CD4-positive, alpha-beta T cell (primary cell): ENCODE measurements at regions not wholly inside any gene's neighbourhood (a gene's known extent, or its start where the extent isn't known, plus 50 kb on each side); places are given as distances from the start of the nearest gene placed in this dataset.

Experiments used
- ATAC-seq: fragments of 200-7000 bp; cut with Tn5 transposase; one replicate; pipeline ENCODE4 v1.10.0; 2022; ENCODE audit warnings: mild to moderate bottlenecking; ENCODE audit not compliant: poor library complexity
- CTCF ChIA-PET: fragments of 350-600 bp; sonication (Branson Sonifier 250); formaldehyde crosslinking; loops from one replicate; lab custom pipeline; 2021; ENCODE audit warnings: antibody characterized with exemption, inconsistent platforms; lab: Charles Lee
- POLR2A ChIA-PET: fragments of 350-600 bp; sonication (Branson Sonifier 250); formaldehyde crosslinking; loops from one replicate; lab custom pipeline; 2021; ENCODE audit warnings: antibody characterized with exemption, inconsistent platforms; lab: Charles Lee
- DNase-seq, 14 experiments: peaks; one replicate each; pipeline ENCODE4 v3.0.0-alpha.2; 2013 to 2020; ENCODE audit warnings: mixed read lengths in 2 of 14
- H3K27ac ChIP-seq, 2 donors: one replicate each; pipeline versions ENCODE4 v1.5.1 to v1.7.0; 2013; ENCODE audit warnings: low read length in 2 of 2, low read depth in 1 of 2, mild to moderate bottlenecking in 1 of 2
- H3K27me3 ChIP-seq, 2 experiments: 1 replicate in 1 of 2; 2 replicates in 1 of 2; pipeline versions ENCODE4 v1.6.1 to v1.7.0; 2013; ENCODE audit warnings: low read length in 2 of 2, control low read depth in 1 of 2, mild to moderate bottlenecking in 1 of 2, moderate library complexity in 1 of 2; ENCODE audit not compliant: insufficient read depth in 2 of 2, control insufficient read depth in 1 of 2
- H3K36me3 ChIP-seq: one replicate; pipeline ENCODE4 v1.6.1; 2013; ENCODE audit warnings: low read length, control low read depth; ENCODE audit not compliant: insufficient read depth
- H3K4me1 ChIP-seq: one replicate; pipeline ENCODE4 v1.6.1; 2013; ENCODE audit warnings: low read length, control low read depth; ENCODE audit not compliant: insufficient read depth
- H3K4me3 ChIP-seq: one replicate; pipeline ENCODE4 v1.5.1; 2013; ENCODE audit warnings: mild to moderate bottlenecking, low read length, moderate library complexity
- H3K9me3 ChIP-seq, 2 experiments: 1 replicate in 1 of 2; 2 replicates in 1 of 2; pipeline versions ENCODE4 v1.6.1 to v1.7.0; 2013; ENCODE audit warnings: low read length in 2 of 2, mild to moderate bottlenecking in 2 of 2, control low read depth in 1 of 2, moderate library complexity in 1 of 2; ENCODE audit not compliant: control insufficient read depth in 1 of 2, insufficient read depth in 1 of 2
- H3K27ac Mint-ChIP-seq: one replicate; pipeline ENCODE4 v1.8.0; 2020; ENCODE audit warnings: mixed read lengths
- H3K27me3 Mint-ChIP-seq: one replicate; pipeline ENCODE4 v1.8.0; 2021; ENCODE audit warnings: mixed read lengths
- H3K36me3 Mint-ChIP-seq: one replicate; pipeline ENCODE4 v1.8.0; 2021; ENCODE audit warnings: low read depth, mixed read lengths
- H3K4me1 Mint-ChIP-seq: one replicate; pipeline ENCODE4 v1.8.0; 2021; ENCODE audit warnings: low read depth, mixed read lengths
- H3K4me3 Mint-ChIP-seq: one replicate; pipeline ENCODE4 v1.8.0; 2020; ENCODE audit warnings: mild to moderate bottlenecking, mixed read lengths
- H3K9me3 Mint-ChIP-seq: one replicate; pipeline ENCODE4 v1.8.0; 2020; ENCODE audit warnings: mixed read lengths
- intact Hi-C, 2 experiments: fragments of 100-400 bp; cut with DNase I in 1 of 2; cut with micrococcal nuclease in 1 of 2; formaldehyde crosslinking; loops; one replicate each; pipeline versions ENCODE4 v1.15.1 to v1.9.0; 2023 to 2025; cut with DNase I, micrococcal nuclease
- TF ChIP-seq, protein P1 (sequence below): fragments of 200-600 bp; IDR thresholded peaks from one replicate; pipeline ENCODE4 v1.8.0; 2022; ENCODE audit warnings: antibody characterized with exemption, mild to moderate bottlenecking

GRCh38 chr11:116478669-116479668, 293.8 kb downstream of the BUD13 start:
- ChIA-PET CTCF (no interaction called here), POLR2A (no interaction called here)
- no peak for DNase-seq
- no peak overlapping the region for H3K27ac ChIP-seq
- intact Hi-C loops, result no loop called here
- H3K9me3 Mint-ChIP-seq, result no peaks in the 10 kb centered on the region
- ATAC-seq, result no peak
- no peaks in the 10 kb centered on the region for H3K27me3 Mint-ChIP-seq
- no peaks in the 10 kb centered on the region for H3K9me3 ChIP-seq
- no peak overlapping the region for H3K4me3 Mint-ChIP-seq
- peaks cover 0 to 10% of the 10 kb centered on the region in 2 experiments for H3K27me3 ChIP-seq
- no peaks in the 10 kb centered on the region for H3K4me1 ChIP-seq
- no peaks in the 10 kb centered on the region for H3K36me3 ChIP-seq
- no peaks in the 10 kb centered on the region for H3K36me3 Mint-ChIP-seq
- H3K4me3 ChIP-seq, result no peak overlapping the region
- TF ChIP-seq, protein P1, sequence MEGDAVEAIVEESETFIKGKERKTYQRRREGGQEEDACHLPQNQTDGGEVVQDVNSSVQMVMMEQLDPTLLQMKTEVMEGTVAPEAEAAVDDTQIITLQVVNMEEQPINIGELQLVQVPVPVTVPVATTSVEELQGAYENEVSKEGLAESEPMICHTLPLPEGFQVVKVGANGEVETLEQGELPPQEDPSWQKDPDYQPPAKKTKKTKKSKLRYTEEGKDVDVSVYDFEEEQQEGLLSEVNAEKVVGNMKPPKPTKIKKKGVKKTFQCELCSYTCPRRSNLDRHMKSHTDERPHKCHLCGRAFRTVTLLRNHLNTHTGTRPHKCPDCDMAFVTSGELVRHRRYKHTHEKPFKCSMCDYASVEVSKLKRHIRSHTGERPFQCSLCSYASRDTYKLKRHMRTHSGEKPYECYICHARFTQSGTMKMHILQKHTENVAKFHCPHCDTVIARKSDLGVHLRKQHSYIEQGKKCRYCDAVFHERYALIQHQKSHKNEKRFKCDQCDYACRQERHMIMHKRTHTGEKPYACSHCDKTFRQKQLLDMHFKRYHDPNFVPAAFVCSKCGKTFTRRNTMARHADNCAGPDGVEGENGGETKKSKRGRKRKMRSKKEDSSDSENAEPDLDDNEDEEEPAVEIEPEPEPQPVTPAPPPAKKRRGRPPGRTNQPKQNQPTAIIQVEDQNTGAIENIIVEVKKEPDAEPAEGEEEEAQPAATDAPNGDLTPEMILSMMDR, result no peak
- H3K27ac Mint-ChIP-seq, result no peak overlapping the region
- no peaks in the 10 kb centered on the region for H3K4me1 Mint-ChIP-seq

DNA sequence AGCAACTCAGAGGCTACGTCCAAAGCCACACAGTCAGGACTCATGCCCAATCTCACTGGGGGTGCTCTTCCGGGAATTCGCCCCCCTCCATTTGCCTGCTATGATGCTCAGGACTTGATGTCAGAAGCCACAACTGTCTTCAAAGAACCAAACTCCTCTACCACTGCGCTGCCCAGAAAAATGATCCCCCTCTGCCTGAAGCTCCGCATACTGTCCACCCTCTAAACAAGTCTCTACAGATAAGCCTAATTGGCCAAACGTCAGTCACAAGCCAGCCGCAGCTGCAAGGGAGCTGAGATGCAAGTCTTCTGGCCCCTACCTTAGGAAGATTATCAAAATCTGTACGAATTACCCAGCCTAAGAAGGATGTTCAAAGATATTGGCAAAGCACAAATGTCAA, 294.6 kb downstream of the BUD13 start:
- Histone ChIP-seq H3K27me3 (peaks cover 0 to 8% of the 10 kb centered on the region in 2 experiments), H3K4me1 (no peaks in the 10 kb centered on the region), H3K36me3 (no peaks in the 10 kb centered on the region), H3K27ac (no peak overlapping the region), H3K9me3 (no peaks in the 10 kb centered on the region), H3K4me3 (no peak overlapping the region)
- Mint-ChIP-seq H3K9me3 (no peaks in the 10 kb centered on the region), H3K27ac (no peak overlapping the region), H3K4me3 (no peak overlapping the region), H3K36me3 (no peaks in the 10 kb centered on the region), H3K4me1 (no peaks in the 10 kb centered on the region), H3K27me3 (no peaks in the 10 kb centered on the region)
- TF ChIP-seq, protein P1, result no peak
- DNase-seq (no peak), ATAC-seq (no peak)
- ChIA-PET POLR2A (no interaction called here), CTCF (no interaction called here)
- intact Hi-C loops, result no loop called here

GRCh38 chr11:116473790-116474346, 298.9 kb downstream of the BUD13 start:
- Histone ChIP-seq H3K9me3 (no peaks in the 10 kb centered on the region), H3K27ac (no peak overlapping the region), H3K4me1 (no peaks in the 10 kb centered on the region), H3K36me3 (no peaks in the 10 kb centered on the region), H3K4me3 (no peak overlapping the region), H3K27me3 (peaks cover 0 to 4% of the 10 kb centered on the region in 2 experiments)
- DNase-seq, result no peak
- ChIA-PET CTCF (no interaction called here), POLR2A (no interaction called here)
- H3K4me1 Mint-ChIP-seq, result no peaks in the 10 kb centered on the region
- TF ChIP-seq, protein P1, result no peak
- no peak overlapping the region for H3K4me3 Mint-ChIP-seq
- intact Hi-C loops, result no loop called here
- no peaks in the 10 kb centered on the region for H3K36me3 Mint-ChIP-seq
- peaks cover 2% of the 10 kb centered on the region for H3K9me3 Mint-ChIP-seq
- peaks cover 30% of the 10 kb centered on the region for H3K27me3 Mint-ChIP-seq
- no peak overlapping the region for H3K27ac Mint-ChIP-seq
- ATAC-seq, result no peak
